ENCODE measurements at regions not wholly inside any gene's neighbourhood (a gene's known extent, or its start where the extent isn't known, plus 50 kb on each side); places are given as distances from the start of the nearest gene placed in this dataset.

GRCh38 chr12:41684997-41685396 is 459.7 kb downstream of the GXYLT1 start:
- ChIA-PET CTCF (ENCODE audit: low intra/inter-chr PET ratio) (no interaction called here), POLR2A (no interaction called here)
- no peaks in the 10 kb centered on the region for H3K4me1 ChIP-seq (replicated peaks in 1 of 2; ENCODE audit: control insufficient read depth in 2 of 2, insufficient read depth in 2 of 2, low read length in 2 of 2)
- no peak overlapping the region for H3K9ac ChIP-seq (ENCODE audit: insufficient read depth in 1 of 2, low read depth in 2 of 2, low read length in 2 of 2)
- H3K27ac ChIP-seq (ENCODE audit: extremely low read depth, low read depth, low read length): no peak overlapping the region
- H3K9me3 ChIP-seq (replicated peaks; ENCODE audit: control insufficient read depth, insufficient read depth, low read depth, low read length): no peaks in the 10 kb centered on the region
- H3K27me3 ChIP-seq (ENCODE audit: control insufficient read depth in 2 of 2, insufficient read depth in 2 of 2, low read length in 2 of 2): no peaks in the 10 kb centered on the region
- H3K36me3 ChIP-seq (ENCODE audit: control insufficient read depth, insufficient read depth, low read length): no peaks in the 10 kb centered on the region
- DNase-seq (ENCODE audit: extremely low read depth in 1 of 4, low spot score in 3 of 4) (no peak), FAIRE-seq (no peak), ATAC-seq (no peak)
- no peak overlapping the region for H2AFZ ChIP-seq (ENCODE audit: low read depth, low read length)
- no TSS peak for BruUV-seq (replicated peaks)
- no peak overlapping the region for H3K4me3 ChIP-seq
- intact Hi-C loops (cut with micrococcal nuclease): no loop called here
- TF ChIP-seq CUX1 (CRISPR knock-in tag; IDR thresholded peaks at IDR 0.05): no peak
- no peak for TF ChIP-seq ZHX1 (conservative IDR thresholded peaks at IDR 0.05; ENCODE audit: low read length)
- in situ Hi-C loops (cut with MboI): no loop called here
- no peaks in the 10 kb centered on the region for H4K20me1 ChIP-seq (replicated peaks; ENCODE audit: control insufficient read depth, insufficient read depth, low read length)
- no peaks in the 10 kb centered on the region for H3K9me1 ChIP-seq (ENCODE audit: control insufficient read depth, insufficient read depth, low read length)
- H3K4me2 ChIP-seq (ENCODE audit: insufficient read depth, low read length): no peak overlapping the region
- no peaks in the 10 kb centered on the region for H3K79me2 ChIP-seq (ENCODE audit: control insufficient read depth, insufficient read depth, low read length)

All from K562 (cell line).